ENCODE measurements at regions not wholly inside any gene's neighbourhood (a gene's known extent, or its start where the extent isn't known, plus 50 kb on each side); places are given as distances from the start of the nearest gene placed in this dataset.

DNA sequence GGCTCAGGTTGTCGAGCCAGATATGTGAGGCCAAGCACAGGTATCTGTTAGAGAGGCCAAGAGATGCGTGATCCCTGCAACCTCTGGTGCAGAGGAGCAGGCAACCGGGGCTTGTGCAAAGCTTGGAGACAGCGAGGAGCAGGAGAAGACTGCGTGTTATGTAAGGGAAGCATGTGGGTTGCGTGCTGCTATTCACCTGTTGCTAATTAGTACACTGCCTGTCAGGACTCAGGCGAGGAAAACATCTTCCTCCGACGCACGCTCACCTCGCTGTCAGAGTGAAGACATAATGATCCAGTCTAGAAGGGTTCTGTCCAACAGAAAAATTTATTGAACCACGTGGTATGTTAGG is 102.5 kb downstream of the HNRNPLL start:
- no peak for DNase-seq (ENCODE audit: low spot score)
- TF ChIP-seq, protein P1, sequence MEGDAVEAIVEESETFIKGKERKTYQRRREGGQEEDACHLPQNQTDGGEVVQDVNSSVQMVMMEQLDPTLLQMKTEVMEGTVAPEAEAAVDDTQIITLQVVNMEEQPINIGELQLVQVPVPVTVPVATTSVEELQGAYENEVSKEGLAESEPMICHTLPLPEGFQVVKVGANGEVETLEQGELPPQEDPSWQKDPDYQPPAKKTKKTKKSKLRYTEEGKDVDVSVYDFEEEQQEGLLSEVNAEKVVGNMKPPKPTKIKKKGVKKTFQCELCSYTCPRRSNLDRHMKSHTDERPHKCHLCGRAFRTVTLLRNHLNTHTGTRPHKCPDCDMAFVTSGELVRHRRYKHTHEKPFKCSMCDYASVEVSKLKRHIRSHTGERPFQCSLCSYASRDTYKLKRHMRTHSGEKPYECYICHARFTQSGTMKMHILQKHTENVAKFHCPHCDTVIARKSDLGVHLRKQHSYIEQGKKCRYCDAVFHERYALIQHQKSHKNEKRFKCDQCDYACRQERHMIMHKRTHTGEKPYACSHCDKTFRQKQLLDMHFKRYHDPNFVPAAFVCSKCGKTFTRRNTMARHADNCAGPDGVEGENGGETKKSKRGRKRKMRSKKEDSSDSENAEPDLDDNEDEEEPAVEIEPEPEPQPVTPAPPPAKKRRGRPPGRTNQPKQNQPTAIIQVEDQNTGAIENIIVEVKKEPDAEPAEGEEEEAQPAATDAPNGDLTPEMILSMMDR (IDR thresholded peaks at IDR 0.05; ENCODE audit: extremely low read depth, missing control alignments), result no peak

- TF ChIP-seq, protein P1 (IDR thresholded peaks at IDR 0.05; ENCODE audit: extremely low read depth, missing control alignments), result no peak
- DNase-seq (ENCODE audit: low spot score), result no peak
Measured at GRCh38 chr2:38499548-38500282, 103.0 kb downstream of the HNRNPLL start.

DNA sequence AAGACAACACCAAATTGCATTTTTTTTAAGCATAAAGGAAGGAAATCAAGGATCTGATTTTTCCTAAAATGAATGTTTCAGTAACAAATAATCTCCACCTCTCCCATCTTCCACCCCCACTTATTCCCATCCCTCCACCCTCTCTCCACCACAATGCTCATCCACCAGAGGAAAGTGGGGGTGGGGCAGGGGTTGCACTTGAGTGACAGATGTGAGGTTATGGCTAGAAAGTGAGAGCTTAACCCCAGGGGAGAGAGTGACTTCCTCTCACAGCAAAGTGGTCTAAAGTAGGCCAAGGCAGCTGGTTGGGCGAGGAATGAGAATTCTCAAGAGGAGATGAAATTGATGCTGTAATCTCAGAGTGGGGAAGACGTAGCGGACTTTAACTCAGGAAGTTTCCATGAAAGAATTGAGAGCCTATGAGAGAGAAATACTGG is 104.7 kb downstream of the HNRNPLL start:
- TF ChIP-seq, protein P1 (IDR thresholded peaks at IDR 0.05; ENCODE audit: extremely low read depth, missing control alignments), result no peak
- peak; percentile 56 for DNase-seq (ENCODE audit: low spot score)

- TF ChIP-seq, protein P1 (IDR thresholded peaks at IDR 0.05; ENCODE audit: extremely low read depth, missing control alignments), result no peak
- DNase-seq (ENCODE audit: low spot score), result no peak
Measured at GRCh38 chr2:38497670-38498037, 105.1 kb downstream of the HNRNPLL start.

- DNase-seq (ENCODE audit: low spot score), result no peak
Measured at GRCh38 chr2:38496927-38497669, 105.6 kb downstream of the HNRNPLL start.

DNA sequence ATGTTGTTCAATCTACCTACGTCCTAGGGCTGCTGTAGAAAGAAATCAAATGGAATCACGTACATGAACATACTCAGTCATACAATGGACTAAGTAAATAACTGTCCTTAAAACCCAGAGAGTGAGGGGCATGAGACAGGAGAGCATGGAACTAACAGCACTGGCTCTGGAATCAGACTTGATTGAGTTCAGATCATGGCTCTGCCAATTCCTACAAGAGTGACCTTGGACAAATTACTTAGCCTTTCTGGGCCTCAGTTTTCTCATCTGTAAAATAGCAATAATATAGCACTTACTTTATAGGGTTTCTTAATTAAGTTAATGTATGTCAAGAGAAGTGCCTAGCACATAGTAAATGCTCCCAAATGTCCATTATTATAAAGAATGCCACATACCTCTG is 106.8 kb downstream of the HNRNPLL start:
- TF ChIP-seq, protein P1 (IDR thresholded peaks at IDR 0.05; ENCODE audit: extremely low read depth, missing control alignments), result no peak
- no peak for DNase-seq (ENCODE audit: low spot score)

More at GRCh38 chr2:38496927-38497669, 105.6 kb downstream of the HNRNPLL start:
- TF ChIP-seq, protein P1 (IDR thresholded peaks at IDR 0.05; ENCODE audit: extremely low read depth, missing control alignments), result no peak

DNA sequence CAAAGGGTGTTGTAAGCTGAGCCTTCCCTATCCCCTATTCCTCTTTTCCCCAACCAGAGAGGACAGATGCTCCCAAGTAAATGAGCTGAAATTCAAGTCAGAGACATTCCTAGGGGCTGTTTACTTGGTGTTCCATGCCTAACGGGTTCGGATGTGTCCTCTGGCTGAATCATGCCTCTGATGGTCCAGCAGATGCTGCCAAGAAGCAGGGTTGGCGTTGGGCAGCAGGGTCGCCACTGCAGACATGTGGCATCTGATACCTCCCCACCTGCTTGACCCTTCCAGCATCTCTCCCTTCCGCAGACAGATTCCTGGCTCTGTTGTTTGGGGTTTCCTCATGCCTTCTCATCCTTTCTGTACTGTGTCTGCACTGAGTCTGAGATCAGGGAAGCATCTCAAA is 108.3 kb downstream of the HNRNPLL start:
- TF ChIP-seq, protein P1 (IDR thresholded peaks at IDR 0.05; ENCODE audit: extremely low read depth, missing control alignments), result no peak
- no peak for DNase-seq (ENCODE audit: low spot score)
